Neural progenitor cell (in vitro differentiated cells): ENCODE measurements at regions not wholly inside any gene's neighbourhood (a gene's known extent, or its start where the extent isn't known, plus 50 kb on each side); places are given as distances from the start of the nearest gene placed in this dataset.

Source experiments
- DNase-seq: peaks from one replicate; pipeline ENCODE4 v3.0.0-alpha.2; 2016; ENCODE audit warnings: low spot score
- H2AFZ ChIP-seq: fragments of 200-600 bp; sonication (generic); replicated peaks from 2 replicates; pipeline ENCODE4 v1.6.1; 2016; ENCODE audit warnings: antibody characterized with exemption
- H3F3A ChIP-seq: fragments of 200-600 bp; sonication (generic); 2 replicates; pipeline ENCODE4 v1.6.1; 2016; ENCODE audit warnings: antibody characterized with exemption, low read depth
- H3K27ac ChIP-seq: fragments of 200-600 bp; sonication (generic); 2 replicates; pipeline ENCODE4 v1.5.1; 2016; ENCODE audit warnings: mild to moderate bottlenecking
- H3K27me3 ChIP-seq: fragments of 200-600 bp; sonication (generic); 2 replicates; pipeline ENCODE4 v1.6.1; 2016; ENCODE audit warnings: mild to moderate bottlenecking, moderate library complexity
- H3K36me3 ChIP-seq: fragments of 200-600 bp; sonication (generic); 2 replicates; pipeline ENCODE4 v1.5.1; 2016
- H3K4me1 ChIP-seq: fragments of 200-600 bp; sonication (generic); 2 replicates; pipeline ENCODE4 v1.6.1; 2016; ENCODE audit warnings: mixed run types
- H3K4me2 ChIP-seq: fragments of 200-600 bp; sonication (generic); 2 replicates; pipeline ENCODE4 v1.6.1; 2016
- H3K4me3 ChIP-seq: fragments of 200-600 bp; sonication (generic); 2 replicates; pipeline ENCODE4 v1.5.1; 2016
- H3K79me2 ChIP-seq: fragments of 200-600 bp; sonication (generic); 2 replicates; pipeline ENCODE4 v1.6.1; 2016; ENCODE audit warnings: low read depth
- H3K9ac ChIP-seq: fragments of 200-600 bp; sonication (generic); 2 replicates; pipeline ENCODE4 v1.6.1; 2016
- H3K9me3 ChIP-seq: fragments of 200-600 bp; sonication (generic); 2 replicates; pipeline ENCODE4 v1.5.1; 2016; ENCODE audit warnings: low read depth
- H4K20me1 ChIP-seq: fragments of 200-600 bp; sonication (generic); 2 replicates; pipeline ENCODE4 v1.6.1; 2016; ENCODE audit warnings: low read depth
- H3K27ac Mint-ChIP-seq: 3 replicates; pipeline ENCODE4 v1.8.0; 2021; ENCODE audit warnings: mixed read lengths
- H3K27me3 Mint-ChIP-seq: 2 replicates; pipeline ENCODE4 v1.8.0; 2022; ENCODE audit warnings: low read depth, mild to moderate bottlenecking, inconsistent platforms, moderate library complexity, mixed read lengths; ENCODE audit not compliant: insufficient read depth
- H3K36me3 Mint-ChIP-seq: 3 replicates; pipeline ENCODE4 v1.8.0; 2021; ENCODE audit warnings: mixed read lengths
- H3K4me1 Mint-ChIP-seq: 3 replicates; pipeline ENCODE4 v1.8.0; 2021; ENCODE audit warnings: mixed read lengths
- H3K4me3 Mint-ChIP-seq: 3 replicates; pipeline ENCODE4 v1.8.0; 2021; ENCODE audit warnings: mild to moderate bottlenecking, moderate library complexity, mixed read lengths
- H3K9me3 Mint-ChIP-seq: 3 replicates; pipeline ENCODE4 v1.8.0; 2020; ENCODE audit warnings: mixed read lengths
- CTCF ChIP-seq: fragments of 200-600 bp; sonication (generic); IDR thresholded peaks from 2 replicates; pipeline ENCODE4 v1.5.1; 2017; ENCODE audit warnings: antibody characterized with exemption, mild to moderate bottlenecking
- EZH2 ChIP-seq: fragments of 200-600 bp; sonication (generic); IDR thresholded peaks from 2 replicates; pipeline ENCODE4 v1.6.1; 2017; ENCODE audit warnings: antibody characterized with exemption, mild to moderate bottlenecking, moderate library complexity
- EZH2phosphoT487 ChIP-seq: fragments of 200-600 bp; sonication (generic); IDR thresholded peaks from 2 replicates; pipeline ENCODE4 v1.6.1; 2017; ENCODE audit warnings: antibody characterized with exemption

DNA sequence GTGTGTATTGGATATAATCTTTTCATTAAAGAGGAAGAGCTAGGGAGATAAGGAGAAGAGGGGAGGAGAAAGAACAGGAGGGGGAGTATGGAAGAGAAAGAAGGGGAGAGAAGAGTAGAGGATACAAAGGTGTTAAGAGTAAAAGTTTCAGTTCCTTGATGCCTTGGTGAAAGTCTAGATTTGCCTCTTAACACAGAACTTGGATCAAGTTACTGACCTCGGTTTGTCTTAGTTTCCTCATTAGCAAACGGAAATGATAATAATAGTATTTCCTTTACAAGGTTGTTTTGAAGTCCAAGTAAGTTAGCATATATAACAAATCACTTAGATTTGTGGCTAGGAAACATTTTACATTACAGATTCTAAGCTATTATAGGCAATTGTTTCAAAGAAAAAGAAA lies 287.1 kb downstream of the PPARGC1A start:
- Histone ChIP-seq H3K4me3 (no peak overlapping the region), H3K9ac (no peak overlapping the region), H3K79me2 (no peaks in the 10 kb centered on the region), H3K9me3 (no peaks in the 10 kb centered on the region), H3K4me2 (no peak overlapping the region), H4K20me1 (no peaks in the 10 kb centered on the region), H3F3A (no peaks in the 10 kb centered on the region), H2AFZ (no peak overlapping the region), H3K36me3 (no peaks in the 10 kb centered on the region), H3K4me1 (no peaks in the 10 kb centered on the region), H3K27me3 (no peaks in the 10 kb centered on the region), H3K27ac (no peak overlapping the region)
- no peaks in the 10 kb centered on the region for H3K4me1 Mint-ChIP-seq
- no peak overlapping the region for H3K4me3 Mint-ChIP-seq
- no peak overlapping the region for H3K27ac Mint-ChIP-seq
- no peak for TF ChIP-seq EZH2phosphoT487
- TF ChIP-seq EZH2: no peak
- TF ChIP-seq CTCF: no peak
- H3K36me3 Mint-ChIP-seq: no peaks in the 10 kb centered on the region
- H3K9me3 Mint-ChIP-seq: peaks cover 4% of the 10 kb centered on the region
- no peak for DNase-seq
- H3K27me3 Mint-ChIP-seq: no peaks in the 10 kb centered on the region

GRCh38 chr4:23594125-23594524 lies 295.7 kb downstream of the PPARGC1A start:
- Histone ChIP-seq H3K9me3 (no peaks in the 10 kb centered on the region), H3K4me3 (no peak overlapping the region), H3K79me2 (no peaks in the 10 kb centered on the region), H3K27ac (no peak overlapping the region), H3F3A (no peaks in the 10 kb centered on the region), H3K36me3 (no peaks in the 10 kb centered on the region), H3K4me1 (no peaks in the 10 kb centered on the region), H3K9ac (no peak overlapping the region), H3K4me2 (no peak overlapping the region), H2AFZ (no peak overlapping the region), H4K20me1 (no peaks in the 10 kb centered on the region), H3K27me3 (no peaks in the 10 kb centered on the region)
- no peak for DNase-seq
- H3K4me1 Mint-ChIP-seq: no peaks in the 10 kb centered on the region
- no peaks in the 10 kb centered on the region for H3K36me3 Mint-ChIP-seq
- no peak overlapping the region for H3K27ac Mint-ChIP-seq
- no peak overlapping the region for H3K4me3 Mint-ChIP-seq
- TF ChIP-seq EZH2phosphoT487 (no peak), EZH2 (no peak), CTCF (no peak)
- no peaks in the 10 kb centered on the region for H3K27me3 Mint-ChIP-seq
- H3K9me3 Mint-ChIP-seq: peaks cover 19% of the 10 kb centered on the region

DNA sequence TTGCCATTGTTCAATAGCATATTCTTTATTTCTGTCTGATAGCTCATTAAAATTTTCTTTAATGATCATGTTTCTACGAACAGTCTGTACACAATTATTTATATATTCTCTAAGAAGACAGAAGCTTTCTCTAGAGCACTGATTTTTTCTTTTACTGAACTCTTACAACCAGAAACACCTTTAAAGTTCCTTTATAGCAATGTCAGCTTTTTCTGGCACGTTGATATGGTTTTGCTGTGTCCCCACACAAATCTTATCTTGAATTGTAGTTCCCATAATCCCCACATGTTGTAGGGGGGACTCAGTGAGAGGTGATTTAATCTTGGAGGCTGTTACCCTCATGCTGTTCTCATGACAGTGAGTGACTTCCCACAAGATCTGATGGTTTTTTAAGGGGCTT lies 299.4 kb downstream of the PPARGC1A start:
- Histone ChIP-seq H3F3A (no peaks in the 10 kb centered on the region), H3K79me2 (no peaks in the 10 kb centered on the region), H4K20me1 (no peaks in the 10 kb centered on the region), H3K4me3 (no peak overlapping the region), H3K9ac (no peak overlapping the region), H3K9me3 (no peaks in the 10 kb centered on the region), H3K27ac (no peak overlapping the region), H3K4me1 (no peaks in the 10 kb centered on the region), H3K36me3 (no peaks in the 10 kb centered on the region), H3K4me2 (no peak overlapping the region), H2AFZ (no peak overlapping the region), H3K27me3 (no peaks in the 10 kb centered on the region)
- Mint-ChIP-seq H3K9me3 (peaks cover 19% of the 10 kb centered on the region), H3K27me3 (peaks cover 2% of the 10 kb centered on the region), H3K27ac (no peak overlapping the region), H3K4me3 (no peak overlapping the region), H3K36me3 (no peaks in the 10 kb centered on the region), H3K4me1 (no peaks in the 10 kb centered on the region)
- TF ChIP-seq EZH2 (no peak), CTCF (no peak), EZH2phosphoT487 (no peak)
- DNase-seq: no peak

DNA sequence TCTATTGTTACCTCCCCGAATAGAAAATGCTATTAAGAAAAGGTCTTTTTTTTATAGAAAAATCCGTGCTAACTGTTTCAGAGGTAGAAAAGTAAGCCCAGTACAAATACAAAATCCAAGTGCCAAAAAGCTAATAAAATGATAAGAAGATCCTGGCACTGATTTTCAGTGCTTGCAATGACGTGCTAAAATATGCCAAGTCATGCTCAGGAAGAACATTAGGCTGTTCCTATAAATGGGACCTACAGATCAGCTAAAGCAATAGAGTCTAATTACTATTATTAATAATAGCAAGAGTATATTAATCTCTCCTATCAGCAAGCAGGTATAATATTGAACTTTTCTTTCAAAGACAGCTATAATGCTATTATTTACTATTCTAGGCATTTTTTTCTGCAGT lies 305.8 kb downstream of the PPARGC1A start:
- H3K36me3 Mint-ChIP-seq: no peaks in the 10 kb centered on the region
- H3K9me3 Mint-ChIP-seq: no peaks in the 10 kb centered on the region
- Histone ChIP-seq H4K20me1 (no peaks in the 10 kb centered on the region), H3K9ac (no peak overlapping the region), H2AFZ (peak overlapping the region; percentile 81), H3K4me3 (no peak overlapping the region), H3K36me3 (no peaks in the 10 kb centered on the region), H3K9me3 (no peaks in the 10 kb centered on the region), H3K4me1 (peaks cover 11% of the 10 kb centered on the region), H3K79me2 (no peaks in the 10 kb centered on the region), H3F3A (no peaks in the 10 kb centered on the region), H3K27me3 (no peaks in the 10 kb centered on the region), H3K27ac (no peak overlapping the region), H3K4me2 (peak overlapping the region; percentile 26)
- TF ChIP-seq EZH2 (no peak), CTCF (no peak)
- no peak for DNase-seq
- no peak overlapping the region for H3K27ac Mint-ChIP-seq
- H3K4me3 Mint-ChIP-seq: no peak overlapping the region
- peaks cover 10% of the 10 kb centered on the region for H3K4me1 Mint-ChIP-seq
- peaks cover 2% of the 10 kb centered on the region for H3K27me3 Mint-ChIP-seq
